CD14-positive monocyte (primary cell): ENCODE measurements at regions not wholly inside any gene's neighbourhood (a gene's known extent, or its start where the extent isn't known, plus 50 kb on each side); places are given as distances from the start of the nearest gene placed in this dataset.
A peak's percentile ranks its signal among the peaks of the same experiment; 100 is the strongest.

Experiments used
- DNase-seq, 3 donors: peaks; one replicate each; pipeline ENCODE4 v3.0.0-alpha.2; 2011 to 2022
- H2AFZ ChIP-seq: 2 replicates; pipeline ENCODE4 v1.6.0; 2012; ENCODE audit warnings: mild to moderate bottlenecking, low read depth, low read length, inconsistent platforms; ENCODE audit not compliant: insufficient read depth, poor library complexity, severe bottlenecking
- H3K27ac ChIP-seq, 2 donors: 1 replicate in 1 of 2; 2 replicates in 1 of 2; pipeline ENCODE4 v1.5.1; 2012 to 2013; ENCODE audit warnings: low read length in 2 of 2, control low read depth in 1 of 2, inconsistent platforms in 1 of 2, low read depth in 1 of 2, mild to moderate bottlenecking in 1 of 2
- H3K27me3 ChIP-seq, 2 donors: one replicate each; pipeline versions ENCODE4 v1.6.0 to v1.6.1; 2011 to 2013; ENCODE audit warnings: low read length in 2 of 2; ENCODE audit not compliant: control insufficient read depth in 2 of 2, insufficient read depth in 2 of 2
- H3K36me3 ChIP-seq, 2 donors: replicated peaks in 1 of 2; 1 replicate in 1 of 2; 2 replicates in 1 of 2; pipeline versions ENCODE4 v1.5.1 to v1.6.1; 2012 to 2013; ENCODE audit warnings: low read length in 2 of 2, control low read depth in 1 of 2, inconsistent platforms in 1 of 2, mild to moderate bottlenecking in 1 of 2; ENCODE audit not compliant: insufficient read depth in 2 of 2, control insufficient read depth in 1 of 2
- H3K4me1 ChIP-seq, 2 donors: 1 replicate in 1 of 2; 2 replicates in 1 of 2; pipeline versions ENCODE4 v1.5.1 to v1.6.1; 2012 to 2013; ENCODE audit warnings: low read length in 2 of 2, control low read depth in 1 of 2, inconsistent platforms in 1 of 2, mild to moderate bottlenecking in 1 of 2, moderate library complexity in 1 of 2; ENCODE audit not compliant: insufficient read depth in 2 of 2, control insufficient read depth in 1 of 2
- H3K4me2 ChIP-seq: replicated peaks from 2 replicates; pipeline ENCODE3; 2012; ENCODE audit warnings: low read length, moderate library complexity, mild to moderate bottlenecking; ENCODE audit not compliant: poor library complexity, severe bottlenecking; ENCODE audit errors: extremely low read depth
- H3K4me3 ChIP-seq, 3 experiments: fragments of 200-600 bp in 1 of 3; sonication (generic) in 1 of 3; replicated peaks in 1 of 3; 1 replicate in 2 of 3; 2 replicates in 1 of 3; pipeline ENCODE4 v1.5.1; 2011 to 2013; ENCODE audit warnings: low read length in 3 of 3, mild to moderate bottlenecking in 3 of 3, control low read depth in 2 of 3, low read depth in 2 of 3, inconsistent platforms in 1 of 3, moderate library complexity in 1 of 3
- H3K79me2 ChIP-seq: 2 replicates; pipeline ENCODE4 v1.6.0; 2012; ENCODE audit warnings: mild to moderate bottlenecking, control low read depth, inconsistent platforms, low read length, moderate library complexity; ENCODE audit not compliant: insufficient read depth
- H3K9ac ChIP-seq: 2 replicates; pipeline ENCODE4 v1.6.0; 2017; ENCODE audit warnings: low read length, mild to moderate bottlenecking; ENCODE audit not compliant: insufficient read depth, poor library complexity, severe bottlenecking
- H3K9me3 ChIP-seq, 2 donors: replicated peaks in 1 of 2; 1 replicate in 1 of 2; 2 replicates in 1 of 2; pipeline versions ENCODE4 v1.5.1 to v1.6.1; 2012 to 2013; ENCODE audit warnings: low read length in 2 of 2, control low read depth in 1 of 2; ENCODE audit not compliant: control insufficient read depth in 1 of 2, insufficient read depth in 1 of 2
- H4K20me1 ChIP-seq: 2 replicates; pipeline ENCODE4 v1.6.0; 2012; ENCODE audit warnings: mild to moderate bottlenecking, low read length, control low read depth, moderate library complexity; ENCODE audit not compliant: insufficient read depth
- H3K27ac Mint-ChIP-seq, 7 donors: one replicate each; pipeline ENCODE4 v1.8.0; 2020; ENCODE audit warnings: mild to moderate bottlenecking in 7 of 7, mixed read lengths in 7 of 7, moderate library complexity in 6 of 7, inconsistent platforms in 2 of 7
- H3K27me3 Mint-ChIP-seq, 3 donors: one replicate each; pipeline ENCODE4 v1.8.0; 2021 to 2022; ENCODE audit warnings: low read depth in 3 of 3, mild to moderate bottlenecking in 3 of 3, mixed read lengths in 3 of 3, moderate library complexity in 3 of 3, inconsistent platforms in 1 of 3
- H3K36me3 Mint-ChIP-seq, 2 donors: one replicate each; pipeline ENCODE4 v1.8.0; 2020; ENCODE audit warnings: mixed read lengths in 2 of 2, inconsistent platforms in 1 of 2, mild to moderate bottlenecking in 1 of 2
- H3K4me1 Mint-ChIP-seq: one replicate; pipeline ENCODE4 v1.8.0; 2020; ENCODE audit warnings: mild to moderate bottlenecking, mixed read lengths
- H3K4me3 Mint-ChIP-seq, 2 donors: one replicate each; pipeline ENCODE4 v1.8.0; 2020; ENCODE audit warnings: mild to moderate bottlenecking in 2 of 2, mixed read lengths in 2 of 2, moderate library complexity in 1 of 2
- H3K9me3 Mint-ChIP-seq, 7 donors: one replicate each; pipeline ENCODE4 v1.8.0; 2020 to 2022; ENCODE audit warnings: mixed read lengths in 7 of 7, mild to moderate bottlenecking in 6 of 7, moderate library complexity in 6 of 7, inconsistent platforms in 2 of 7
- CTCF ChIP-seq: fragments of 200-600 bp; IDR thresholded peaks from one replicate; pipeline ENCODE4 v1.8.0; 2022; ENCODE audit warnings: antibody characterized with exemption, mild to moderate bottlenecking
- WGBS: methylation state at CpG from one replicate; pipeline ENCODE4 v1.1.5; 2013; ENCODE audit warnings: missing lambda C conversion rate; ENCODE audit not compliant: insufficient coverage; 5-methylcytosine and 5-hydroxymethylcytosine counted together
- intact Hi-C, 2 donors: fragments of 100-400 bp; cut with micrococcal nuclease; formaldehyde crosslinking; loops; one replicate each; pipeline versions ENCODE4 v1.15.0 to v1.15.1; 2023

GRCh38 chr5:133819977-133820471 is 148.4 kb downstream of the C5orf15 start:
- Mint-ChIP-seq H3K27ac (no peak overlapping the region), H3K36me3 (no peaks in the 10 kb centered on the region), H3K9me3 (no peaks in the 10 kb centered on the region), H3K4me1 (no peaks in the 10 kb centered on the region), H3K4me3 (peak overlapping the region in 1 of 2 donors; percentile 17), H3K27me3 (peaks cover 10 to 24% (median 18%) of the 10 kb centered on the region in 3 donors)
- H3K4me3 ChIP-seq: no peak overlapping the region
- no peak overlapping the region for H3K27ac ChIP-seq
- H2AFZ ChIP-seq: no peak overlapping the region
- H3K4me1 ChIP-seq: no peaks in the 10 kb centered on the region
- H3K79me2 ChIP-seq: no peaks in the 10 kb centered on the region
- no peaks in the 10 kb centered on the region for H4K20me1 ChIP-seq
- no peak overlapping the region for H3K9ac ChIP-seq
- H3K9me3 ChIP-seq: no peaks in the 10 kb centered on the region
- WGBS: 64% methylated on average over 10 of the region's 11 CpGs
- H3K4me2 ChIP-seq: no peak overlapping the region
- intact Hi-C loops: no loop called here
- peaks cover 0 to 5% of the 10 kb centered on the region in 2 donors for H3K27me3 ChIP-seq
- DNase-seq: no peak
- H3K36me3 ChIP-seq: no peaks in the 10 kb centered on the region
- TF ChIP-seq CTCF: no peak

GRCh38 chr5:133818869-133819600 is 149.4 kb downstream of the C5orf15 start:
- Histone ChIP-seq H3K27ac (no peak overlapping the region), H3K9me3 (no peaks in the 10 kb centered on the region), H3K4me1 (no peaks in the 10 kb centered on the region), H2AFZ (no peak overlapping the region), H3K4me3 (no peak overlapping the region), H4K20me1 (no peaks in the 10 kb centered on the region), H3K9ac (no peak overlapping the region), H3K36me3 (no peaks in the 10 kb centered on the region), H3K27me3 (peaks cover 0 to 9% of the 10 kb centered on the region in 2 donors), H3K4me2 (no peak overlapping the region), H3K79me2 (no peaks in the 10 kb centered on the region)
- intact Hi-C loops: no loop called here
- H3K4me1 Mint-ChIP-seq: no peaks in the 10 kb centered on the region
- no peak for TF ChIP-seq CTCF
- H3K4me3 Mint-ChIP-seq: no peak overlapping the region
- H3K27me3 Mint-ChIP-seq: peaks cover 15 to 29% (median 20%) of the 10 kb centered on the region in 3 donors
- H3K27ac Mint-ChIP-seq: no peak overlapping the region
- no peaks in the 10 kb centered on the region for H3K9me3 Mint-ChIP-seq
- no peak for DNase-seq
- WGBS: 83% methylated on average over 5 of the region's 12 CpGs
- H3K36me3 Mint-ChIP-seq: no peaks in the 10 kb centered on the region
